Medulla oblongata (tissue), 1 donor: ENCODE measurements at regions not wholly inside any gene's neighbourhood (a gene's known extent, or its start where the extent isn't known, plus 50 kb on each side); places are given as distances from the start of the nearest gene placed in this dataset.
"Not testable (repeated sequence)": the region's sequence is repeated elsewhere in the genome, so short reads cannot be mapped to it uniquely, and the experiment has no call there.

Experiments used
- DNase-seq: peaks from one replicate; pipeline ENCODE4 v3.0.0-alpha.2; 2015; ENCODE audit errors: extremely low spot score

DNA sequence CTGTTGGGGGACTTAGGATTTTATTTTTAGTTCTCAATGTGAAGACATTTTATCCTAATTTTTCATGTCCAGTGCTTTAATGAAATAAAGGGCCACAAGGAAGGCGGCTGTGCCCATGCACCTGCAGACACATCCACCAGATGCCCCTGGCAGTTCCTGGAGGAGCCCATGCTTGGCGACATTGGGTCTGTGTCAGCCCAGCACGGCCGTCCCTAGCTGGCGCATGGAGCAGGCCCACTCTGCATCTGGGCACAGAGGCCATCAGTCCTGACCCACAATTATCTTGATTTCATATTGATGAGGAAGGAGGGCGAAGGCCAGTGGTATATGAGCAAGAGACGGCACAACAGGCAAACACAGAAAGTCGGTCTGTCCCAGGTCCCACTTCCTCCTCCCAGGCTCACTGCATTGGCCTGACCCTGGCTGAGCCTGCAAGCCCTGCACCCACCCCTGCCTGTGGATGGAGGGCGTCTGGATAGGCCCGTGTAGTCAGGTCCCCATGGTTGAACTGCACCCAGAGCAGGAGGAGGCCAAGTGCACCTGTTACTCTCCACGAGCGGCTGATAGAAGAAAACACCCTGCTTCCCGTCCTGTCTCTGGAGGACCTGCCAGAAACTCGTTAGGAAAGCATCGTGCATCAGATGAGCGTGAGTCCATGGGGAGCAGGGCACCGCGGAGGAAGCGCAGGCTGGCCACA lies 296.9 kb downstream of the BRD1 start:
- DNase-seq = no peak

DNA sequence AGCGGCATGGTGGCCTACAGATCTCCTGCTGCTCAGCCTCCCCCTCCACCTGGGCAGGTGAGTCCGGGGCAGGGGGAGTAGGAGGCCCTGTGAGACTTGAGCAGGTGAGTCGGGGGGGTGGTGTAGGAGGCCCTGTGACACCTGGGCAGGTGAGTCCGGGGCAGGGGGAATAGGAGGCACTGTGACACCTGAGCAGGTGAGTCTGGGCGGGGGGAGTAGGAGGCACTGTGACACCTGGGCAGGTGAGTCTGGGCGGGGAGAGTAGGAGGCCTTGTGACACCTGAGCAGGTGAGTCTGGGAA lies 299.3 kb downstream of the BRD1 start:
- no peak for DNase-seq

DNA sequence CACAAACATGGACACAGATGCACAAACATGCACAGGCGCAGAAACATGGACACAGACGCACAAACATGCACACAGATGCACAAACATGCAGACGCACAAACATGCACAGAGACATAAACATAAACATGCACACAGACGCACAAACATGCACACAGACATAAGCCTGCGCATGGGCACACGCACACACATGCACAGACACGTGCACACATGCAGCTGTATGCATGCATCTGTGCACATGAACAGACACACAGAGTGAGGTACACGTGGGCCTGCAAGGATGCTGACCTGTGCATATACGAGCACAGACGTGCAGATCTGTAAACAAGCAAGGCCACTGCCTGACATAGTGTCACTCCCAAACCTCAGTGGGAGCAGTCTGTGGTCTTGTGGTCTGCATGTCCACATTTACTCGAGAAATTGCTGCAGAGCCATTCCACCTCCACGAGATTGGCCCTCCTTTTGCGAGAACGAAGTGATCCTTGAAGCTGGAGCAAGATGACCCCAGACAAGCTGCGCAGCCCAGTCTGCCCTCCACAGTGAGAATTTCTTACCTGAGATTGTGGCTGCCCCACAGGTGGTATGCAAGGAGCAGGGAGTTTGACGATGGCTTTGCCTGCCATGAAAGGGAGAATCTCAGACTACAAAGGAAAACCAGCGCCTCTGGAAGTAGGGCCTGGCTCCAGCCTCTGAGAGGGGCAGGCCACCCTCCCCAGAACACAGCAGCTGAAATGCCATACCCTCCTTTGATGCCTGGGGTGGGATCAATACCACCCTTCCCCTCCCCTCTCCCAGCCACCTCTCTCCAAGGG lies 299.9 kb downstream of the BRD1 start:
- DNase-seq = no peak

DNA sequence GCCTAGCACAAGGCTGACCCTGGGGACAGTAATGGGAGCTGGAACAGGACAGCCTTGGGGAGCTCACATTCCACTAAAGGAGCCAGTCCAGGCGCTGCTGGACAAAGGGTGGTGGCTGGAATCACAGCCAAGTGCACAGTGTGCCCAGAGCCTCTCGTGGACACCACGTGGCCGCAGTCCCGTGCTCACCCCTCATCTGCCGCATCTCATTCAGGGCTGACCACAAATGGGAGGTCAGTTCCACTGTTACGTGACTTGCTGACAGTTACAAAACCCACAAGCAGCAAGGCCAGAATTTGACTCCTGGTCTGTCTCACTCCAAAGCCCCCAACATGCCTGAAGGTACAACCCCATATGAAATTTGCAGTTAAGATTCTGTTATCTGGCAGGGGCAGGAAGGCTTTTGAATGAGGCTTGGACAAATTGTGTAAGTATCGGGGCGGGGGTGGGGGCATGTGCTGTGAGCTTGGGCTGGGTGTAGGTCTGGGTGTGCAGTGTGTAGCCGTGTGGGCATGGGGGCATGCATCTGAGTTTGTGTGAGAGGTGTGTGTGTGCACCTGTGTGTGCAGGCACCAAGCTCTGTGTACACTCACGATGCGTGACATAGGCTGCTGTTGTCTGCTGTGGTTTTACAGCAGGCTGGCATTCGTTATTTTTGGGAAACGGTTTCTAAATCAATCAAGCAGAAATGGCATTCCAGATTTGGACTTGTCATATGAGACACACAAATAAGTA lies 301.7 kb downstream of the BRD1 start:
- DNase-seq = peak; percentile 24

DNA sequence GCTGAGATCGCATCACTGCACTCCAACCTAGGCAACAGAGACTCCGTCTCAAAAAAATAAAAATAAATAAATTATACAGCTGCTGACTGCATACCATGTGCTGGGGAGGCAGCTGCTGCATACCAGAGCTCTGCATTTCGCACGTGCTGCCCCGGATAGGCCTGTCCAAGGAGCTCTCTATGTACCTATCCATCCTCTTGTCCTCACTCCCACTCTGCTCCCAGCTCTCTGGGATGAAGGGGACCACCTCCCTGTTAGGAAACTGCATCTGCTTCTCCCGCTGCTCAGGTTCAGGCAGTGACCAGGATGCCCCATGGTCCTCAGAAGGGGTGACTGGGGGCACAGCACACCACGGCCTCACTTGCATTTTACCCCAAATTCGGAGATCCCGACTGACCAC lies 302.3 kb downstream of the BRD1 start:
- no peak for DNase-seq

DNA sequence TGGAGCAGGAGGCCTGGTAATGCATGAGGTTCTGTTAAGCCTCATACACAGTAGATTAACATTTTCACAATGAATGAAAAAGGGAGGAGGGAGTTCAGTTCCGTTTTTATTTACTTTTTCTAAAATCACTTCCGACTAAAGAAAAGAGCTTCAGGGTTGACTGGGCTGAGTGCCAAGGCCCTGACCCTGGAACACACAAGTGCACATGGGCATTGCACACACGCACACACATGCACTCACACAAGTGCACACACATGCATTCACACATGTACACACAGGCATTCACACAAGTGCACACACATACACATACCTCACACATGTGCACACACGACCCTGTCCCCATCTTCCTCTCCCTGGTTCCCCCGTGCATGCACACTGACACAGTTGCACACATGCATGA lies 303.3 kb downstream of the BRD1 start:
- DNase-seq = no peak

GRCh38 chr22:49523374-49524008 lies 304.2 kb downstream of the BRD1 start:
- no peak for DNase-seq

- no peak for DNase-seq
Measured at GRCh38 chr22:49522582-49523373, 304.9 kb downstream of the BRD1 start.

DNA sequence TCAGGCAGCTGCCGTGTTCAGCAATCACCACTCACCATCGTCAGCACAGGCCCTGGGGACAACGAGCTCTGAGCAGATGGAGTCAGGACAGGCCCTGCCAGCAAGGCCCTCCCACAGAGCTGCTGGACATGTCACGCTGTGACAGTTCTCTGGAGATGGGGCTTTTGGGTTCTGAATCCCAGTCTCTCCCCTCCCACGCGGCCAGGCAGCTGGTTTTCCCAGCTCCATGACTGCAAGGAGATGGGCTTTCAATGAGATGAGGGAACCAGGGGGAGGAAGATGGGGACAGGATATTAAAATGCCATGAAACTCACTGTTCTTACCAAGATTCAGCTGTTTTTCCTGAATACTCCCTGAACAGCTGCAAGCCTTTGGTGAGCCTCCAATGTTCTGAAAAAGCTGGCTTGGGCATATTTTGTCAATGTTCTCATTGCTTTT lies 305.9 kb downstream of the BRD1 start:
- no peak for DNase-seq

DNA sequence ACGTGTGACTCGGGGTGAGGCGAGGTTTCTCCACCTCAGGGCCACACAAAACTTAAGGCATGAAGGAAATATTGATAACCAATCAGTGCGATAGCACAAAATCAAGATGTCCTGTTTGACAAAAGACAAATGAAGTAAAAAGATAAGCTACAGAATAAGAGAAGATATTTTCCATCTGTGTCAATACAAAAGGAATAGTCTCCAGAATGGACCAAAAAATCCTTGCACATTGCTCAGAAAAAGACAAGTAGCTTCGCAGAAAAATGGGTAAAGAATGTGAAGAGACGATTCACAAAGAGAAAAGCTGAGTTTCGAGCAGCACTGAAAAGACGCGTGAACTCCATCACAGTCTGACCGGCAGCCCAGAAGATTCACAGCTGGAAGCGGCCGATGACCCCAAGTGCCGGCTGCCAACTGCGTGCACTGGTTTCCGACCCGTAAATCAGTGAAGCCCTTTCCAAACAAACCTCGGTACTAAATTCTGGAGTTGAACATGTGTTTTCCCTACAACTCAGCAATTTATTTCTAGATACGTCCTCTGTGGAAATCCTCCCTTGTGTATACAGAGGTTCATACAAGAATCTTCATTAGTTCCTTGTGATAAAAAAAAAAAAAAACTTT lies 308.4 kb downstream of the BRD1 start:
- DNase-seq = no peak

GRCh38 chr22:49518436-49518970 lies 309.2 kb downstream of the BRD1 start:
- no peak for DNase-seq

DNA sequence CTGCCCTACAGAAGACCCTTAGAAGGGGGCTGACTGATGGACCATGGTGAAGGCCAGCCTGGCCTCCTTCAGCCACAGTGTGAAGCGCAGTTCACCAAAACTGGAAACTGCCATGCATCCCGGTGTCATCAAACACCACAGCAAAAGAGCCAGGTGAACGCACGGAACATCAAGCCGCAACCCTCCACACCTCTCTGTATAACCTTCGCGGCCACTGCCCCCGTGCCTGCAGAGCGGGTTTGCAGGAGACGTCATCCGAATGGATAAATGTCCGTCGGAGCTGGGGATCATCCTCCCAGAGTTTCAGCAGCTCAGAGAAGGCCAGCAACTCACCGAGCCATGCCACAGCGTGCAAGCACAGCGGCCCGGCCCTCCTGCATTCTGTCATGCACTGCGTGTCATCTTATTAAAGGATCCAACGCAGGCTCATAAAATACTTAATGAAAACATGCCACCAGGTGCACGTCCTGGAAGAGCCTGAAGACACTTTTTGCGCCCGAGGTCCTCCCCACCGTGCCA lies 309.9 kb downstream of the BRD1 start:
- DNase-seq = no peak

DNA sequence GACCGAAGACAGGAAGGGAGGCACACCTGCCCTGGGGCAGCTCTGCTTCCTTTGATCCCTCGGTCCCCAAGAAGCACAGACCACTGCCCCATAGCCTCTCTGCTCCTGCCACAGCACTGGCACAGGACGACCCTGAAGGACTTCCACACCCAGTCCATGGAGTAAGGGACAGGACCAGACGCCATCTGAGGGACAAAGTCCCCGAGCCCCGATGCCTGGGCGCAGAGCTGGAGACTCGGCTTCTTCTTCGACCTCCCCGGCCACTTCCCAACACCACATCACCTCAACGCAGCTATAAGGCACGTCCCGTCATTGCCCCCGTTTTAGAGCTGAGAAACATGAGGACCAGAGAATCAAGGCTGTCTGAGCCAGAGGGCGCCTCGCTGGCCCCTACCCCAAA lies 310.5 kb downstream of the BRD1 start:
- no peak for DNase-seq

DNA sequence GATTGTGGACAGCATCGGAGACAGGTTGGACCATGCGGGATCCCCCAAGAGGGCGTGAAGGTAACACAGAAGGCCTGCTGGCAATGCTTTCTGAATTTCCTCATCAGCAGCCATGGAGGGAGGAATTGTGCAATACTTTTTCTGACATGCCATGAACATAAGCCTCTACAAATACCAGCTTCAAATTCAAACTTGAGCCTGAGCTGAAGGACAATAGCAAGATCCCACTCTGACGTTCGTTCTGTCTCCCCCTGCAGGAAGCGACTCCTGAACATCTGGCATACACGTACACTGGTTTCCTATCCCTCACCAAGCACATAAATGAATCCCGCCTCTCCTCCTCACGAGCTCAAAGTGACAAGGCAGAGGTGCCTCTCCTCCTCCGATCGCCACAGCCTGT lies 312.2 kb downstream of the BRD1 start:
- DNase-seq = no peak

- DNase-seq = no peak
Measured at GRCh38 chr22:49514641-49515040, 313.0 kb downstream of the BRD1 start.

- no peak for DNase-seq
Measured at GRCh38 chr22:49514211-49514610, 313.5 kb downstream of the BRD1 start.

GRCh38 chr22:49513358-49513851 lies 314.3 kb downstream of the BRD1 start:
- DNase-seq = no peak

DNA sequence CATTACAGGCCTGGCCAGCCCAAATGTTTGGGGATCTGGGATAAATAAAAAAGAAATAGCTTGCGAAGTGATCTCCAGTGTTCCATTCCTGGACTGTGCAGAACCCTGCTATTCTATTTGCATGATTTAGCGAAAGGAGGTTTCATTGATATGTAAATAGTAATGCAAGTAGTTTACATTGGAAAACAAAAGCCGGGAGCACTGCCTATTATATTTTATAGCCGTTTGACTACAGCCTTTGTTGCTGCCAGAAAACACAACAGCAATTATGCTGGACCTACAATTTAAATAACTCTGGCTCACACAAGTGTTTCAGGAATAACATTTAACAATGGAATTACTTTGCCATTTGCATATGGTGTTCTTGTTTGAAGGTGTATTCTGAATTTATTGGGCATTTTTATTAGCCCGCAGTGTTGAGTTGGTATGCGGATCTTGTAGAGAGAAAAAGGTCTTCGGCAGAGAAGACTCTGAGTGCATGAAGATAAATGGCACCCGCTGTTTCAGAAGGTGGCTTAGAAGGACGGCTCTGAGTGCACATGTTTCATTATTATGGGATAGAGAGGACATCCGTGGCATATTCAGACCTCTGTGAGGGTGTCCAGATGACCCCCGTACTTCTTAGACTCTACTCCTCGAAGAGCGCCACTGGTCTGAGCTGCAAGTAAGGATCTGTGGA lies 315.0 kb downstream of the BRD1 start:
- no peak for DNase-seq

DNA sequence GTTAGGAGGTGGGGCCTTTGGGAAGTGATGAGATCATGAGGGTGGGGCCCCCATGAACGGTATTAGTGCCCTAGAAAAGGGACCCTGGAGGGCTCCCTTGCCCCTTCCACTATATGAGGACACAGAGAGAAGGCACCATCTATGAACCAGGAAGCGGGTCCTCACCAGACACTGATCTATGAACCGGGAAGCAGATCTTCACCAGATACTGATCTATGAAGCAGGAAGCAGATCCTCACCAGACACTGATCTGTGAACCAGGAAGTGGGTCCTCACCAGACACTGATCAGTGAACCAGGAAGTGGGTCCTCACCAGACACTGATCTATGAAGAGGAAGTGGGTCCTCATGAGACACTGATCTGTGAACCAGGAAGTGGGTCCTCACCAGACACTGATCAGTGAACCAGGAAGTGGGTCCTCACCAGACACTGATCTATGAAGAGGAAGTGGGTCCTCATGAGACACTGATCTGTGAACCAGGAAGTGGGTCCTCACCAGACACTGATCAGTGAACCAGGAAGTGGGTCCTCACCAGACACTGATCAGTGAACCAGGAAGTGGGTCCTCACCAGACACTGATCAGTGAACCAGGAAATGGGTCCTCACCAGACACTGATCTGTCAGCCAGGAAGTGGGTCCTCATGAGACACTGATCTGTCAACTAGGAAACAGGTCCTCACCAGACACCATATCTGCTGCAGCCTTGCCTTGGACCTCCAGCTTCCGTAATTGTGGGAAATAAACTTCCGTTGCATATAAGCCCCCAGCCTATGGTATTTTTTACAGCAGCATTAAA lies 316.1 kb downstream of the BRD1 start:
- not testable (repeated sequence) for DNase-seq
